NCI-H1092 treated with DMSO at 0.1 percent for 48 hours (cell line): ENCODE measurements at regions not wholly inside any gene's neighbourhood (a gene's known extent, or its start where the extent isn't known, plus 50 kb on each side); places are given as distances from the start of the nearest gene placed in this dataset.

ENCODE experiments used
- DNase-seq: peaks from one replicate; lab custom pipeline; 2025; lab: John Stamatoyannopoulos, UW

DNA sequence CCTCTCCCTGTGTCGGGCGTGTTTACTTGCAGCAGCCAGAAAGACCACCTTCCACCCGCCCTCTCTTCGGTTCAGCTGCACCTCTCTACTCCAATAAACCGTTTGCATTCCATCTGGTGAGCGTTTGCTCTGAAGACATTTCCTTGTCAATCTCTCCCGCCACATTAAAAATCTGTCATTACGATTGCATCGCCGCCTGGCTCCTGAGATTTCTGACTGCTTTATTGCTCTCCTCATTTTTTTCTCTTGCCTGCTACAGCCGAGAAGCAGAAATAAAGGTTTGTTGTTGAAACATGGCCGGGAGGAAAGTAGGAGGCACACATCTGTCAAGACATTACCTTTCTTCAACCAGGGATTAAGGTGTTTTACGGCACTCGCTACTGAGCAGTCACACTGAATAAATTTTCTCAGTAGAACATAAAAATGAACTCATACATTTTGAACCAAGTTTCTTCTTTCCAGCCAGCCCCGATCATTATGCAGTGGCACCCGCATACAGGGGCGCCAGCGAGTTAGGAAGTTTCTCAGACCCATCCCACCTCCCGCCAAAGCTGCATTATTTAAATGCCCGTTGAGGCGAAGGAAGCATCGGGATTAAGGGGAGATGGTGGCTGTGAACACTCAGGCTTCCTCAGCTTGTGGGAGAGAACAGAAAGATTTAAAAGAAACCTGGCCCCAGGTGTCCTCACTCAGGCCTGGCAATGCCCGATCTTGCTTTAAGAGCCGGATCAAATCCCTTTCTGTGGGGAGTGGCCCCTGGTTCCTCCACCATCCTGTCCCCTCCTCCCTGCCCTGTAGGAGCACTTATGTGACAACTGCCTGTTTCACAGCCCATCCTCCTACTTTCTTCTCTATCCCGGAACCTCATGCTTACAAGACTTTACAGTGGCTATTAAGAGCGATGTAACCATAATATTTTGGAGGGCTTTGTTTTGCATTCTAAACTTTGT lies 1108.9 kb downstream of the BCL11B start:
- DNase-seq = no peak

DNA sequence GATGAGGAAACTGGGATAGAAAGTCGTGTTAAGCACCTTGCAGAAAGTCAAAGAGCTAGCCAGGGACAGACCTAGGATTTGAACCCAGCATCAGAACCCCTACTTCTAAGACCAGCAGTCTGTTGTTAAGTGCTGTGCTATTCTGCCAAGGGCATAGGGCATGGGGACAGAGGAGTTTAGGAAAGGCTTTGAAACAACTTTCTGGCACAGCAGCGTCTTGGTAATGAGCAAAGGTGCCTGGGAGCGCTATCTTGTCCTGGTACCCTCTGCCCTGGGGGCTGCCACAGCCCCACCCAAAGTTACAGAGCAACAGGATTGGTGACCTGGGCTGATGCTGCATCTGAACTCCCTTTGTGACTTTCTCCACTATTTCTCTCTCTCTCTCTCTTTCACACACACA lies 1108.1 kb downstream of the BCL11B start:
- DNase-seq = no peak

DNA sequence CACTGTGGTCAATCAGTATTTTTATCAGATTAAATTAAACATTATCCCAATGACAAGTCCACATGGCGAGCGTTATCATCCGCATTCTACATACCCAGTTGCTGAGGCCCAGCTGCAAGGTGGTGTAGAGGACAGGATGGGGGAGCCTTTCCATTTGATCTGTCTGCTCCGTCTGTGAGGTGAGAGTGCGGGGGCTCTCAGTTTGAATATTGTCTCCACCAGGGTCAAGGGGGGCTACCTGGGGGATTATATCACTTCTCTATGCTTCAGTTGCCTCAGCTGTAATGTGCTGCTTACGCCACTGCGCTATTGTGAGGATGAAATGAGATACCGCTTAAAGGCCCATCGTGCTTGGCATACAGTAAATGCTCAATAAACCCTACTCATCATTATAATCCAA lies 1106.0 kb downstream of the BCL11B start:
- no peak for DNase-seq

DNA sequence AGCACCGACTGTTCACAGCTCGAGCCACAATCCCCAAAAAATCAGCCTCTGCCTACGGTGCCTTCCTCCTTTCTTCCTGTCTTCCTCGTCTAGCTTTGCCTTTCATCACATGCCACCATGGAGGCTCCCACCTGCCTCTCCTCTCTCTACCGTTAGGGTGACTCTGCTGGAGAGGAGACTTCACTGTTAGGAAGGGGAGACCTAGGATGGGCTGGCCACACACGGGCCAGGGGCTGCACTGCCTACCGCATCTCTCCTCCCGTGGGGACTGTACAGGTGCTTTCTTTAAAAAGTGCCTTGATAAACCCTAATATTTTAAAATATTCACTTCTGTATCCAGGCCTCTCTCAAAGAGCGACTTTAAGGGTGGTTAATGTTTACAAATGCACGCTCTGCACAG lies 1104.7 kb downstream of the BCL11B start:
- DNase-seq = no peak

- no peak for DNase-seq
These were observed 1104.3 kb downstream of the BCL11B start for GRCh38 chr14:98167705-98168104.

DNA sequence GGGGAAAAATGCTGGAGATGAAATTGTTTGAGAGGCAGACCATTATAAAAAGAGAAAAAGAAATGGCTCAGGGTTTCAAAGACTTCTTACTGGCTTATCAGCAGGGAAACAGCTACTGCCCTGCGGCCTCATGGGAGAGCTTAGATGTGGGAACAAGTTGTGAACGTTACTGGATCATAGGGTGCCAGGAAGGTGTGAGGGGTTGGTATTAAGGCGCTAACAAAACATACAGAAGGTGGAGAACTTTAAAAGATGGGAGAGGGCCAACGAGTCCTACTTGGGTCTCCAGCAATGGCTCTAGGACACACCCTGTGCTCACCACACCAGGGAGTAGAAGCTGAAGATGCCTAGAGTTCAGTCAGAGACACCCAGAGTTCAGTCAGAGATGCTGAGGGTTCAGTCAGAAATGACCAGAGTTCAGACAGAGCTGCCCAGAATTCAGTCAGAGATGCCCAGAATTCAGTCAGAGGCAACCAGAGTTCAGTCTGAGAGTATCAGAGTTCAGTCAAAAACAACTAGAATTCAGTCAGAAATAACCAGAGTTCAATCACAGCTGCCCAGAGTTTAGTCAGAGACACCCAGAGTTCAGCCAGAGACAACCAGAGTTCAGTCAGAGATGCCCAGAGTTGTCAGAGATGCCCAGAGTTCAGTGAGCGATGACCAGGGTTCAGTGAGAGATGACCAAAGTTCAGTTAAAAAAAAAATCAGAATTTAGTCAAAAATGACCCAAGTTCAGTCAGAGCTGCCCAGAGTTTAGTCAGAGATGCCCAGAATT lies 1103.6 kb downstream of the BCL11B start:
- no peak for DNase-seq

DNA sequence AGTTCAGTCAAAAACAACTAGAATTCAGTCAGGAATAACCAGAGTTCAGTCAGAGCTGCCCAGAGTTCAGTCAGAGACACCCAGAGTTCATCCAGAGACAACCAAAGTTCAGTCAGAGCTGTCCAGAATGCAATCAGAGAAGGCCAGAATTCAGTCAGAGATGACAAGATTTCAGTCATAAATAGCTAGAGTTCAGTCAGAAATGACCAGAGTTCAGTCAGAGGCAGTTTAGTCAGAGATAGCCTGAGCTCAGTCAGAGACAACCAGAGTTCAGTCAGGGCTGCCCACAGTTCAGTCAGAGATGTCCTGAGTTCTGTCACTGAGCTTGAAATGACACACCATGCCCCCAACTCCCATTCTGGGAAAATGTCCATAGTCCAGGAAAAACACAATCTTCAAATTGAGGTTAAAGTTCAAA lies 1102.8 kb downstream of the BCL11B start:
- DNase-seq = no peak

GRCh38 chr14:98170575-98170974 lies 1101.4 kb downstream of the BCL11B start:
- DNase-seq = no peak

DNA sequence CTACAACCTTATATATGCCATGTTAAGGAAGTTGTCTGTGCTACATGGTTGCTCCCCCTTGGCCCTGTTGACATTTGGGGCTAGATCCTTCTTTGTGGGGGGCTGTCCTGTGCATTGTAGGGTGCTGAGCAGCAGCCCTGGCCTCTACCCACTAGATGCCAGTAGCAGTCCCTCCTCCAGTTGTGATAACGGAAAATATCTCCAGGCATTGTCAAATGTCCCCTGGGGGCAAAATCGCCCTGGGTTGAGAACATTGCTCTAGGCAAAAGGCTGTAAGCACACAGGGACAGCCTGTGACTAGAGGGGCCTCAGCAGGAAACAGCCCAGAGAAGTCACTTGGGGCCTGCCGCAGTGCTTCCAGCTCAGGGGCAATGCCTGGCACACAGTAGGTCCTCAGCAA lies 1100.3 kb downstream of the BCL11B start:
- no peak for DNase-seq

DNA sequence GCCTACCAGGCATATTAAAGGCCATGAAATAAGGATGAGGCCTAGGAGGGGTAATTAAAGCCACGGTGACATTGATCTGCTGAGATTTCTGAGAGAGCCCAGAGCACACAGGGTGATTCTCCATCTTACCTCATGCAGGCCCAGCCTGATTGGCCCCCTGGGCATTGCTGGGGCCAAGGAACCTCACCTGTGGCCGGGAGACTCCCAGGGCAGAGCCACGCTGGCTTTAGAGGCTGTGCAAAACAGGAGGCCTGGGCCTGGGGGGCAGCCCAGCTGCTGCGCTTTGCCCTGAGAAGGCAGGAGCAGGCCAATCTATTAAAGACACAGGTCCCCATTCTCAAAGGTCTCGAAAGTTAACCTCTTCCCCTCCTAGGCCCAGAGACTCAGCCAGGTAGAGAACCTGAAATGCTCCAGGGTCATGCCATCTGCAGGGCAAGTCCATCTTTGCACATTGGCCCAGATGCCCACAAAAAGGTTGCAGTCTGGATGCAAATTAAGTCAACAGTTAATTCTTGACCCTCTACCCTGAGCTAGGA lies 1099.7 kb downstream of the BCL11B start:
- no peak for DNase-seq

- DNase-seq = no peak
These were observed 1098.7 kb downstream of the BCL11B start for GRCh38 chr14:98173305-98173704.

DNA sequence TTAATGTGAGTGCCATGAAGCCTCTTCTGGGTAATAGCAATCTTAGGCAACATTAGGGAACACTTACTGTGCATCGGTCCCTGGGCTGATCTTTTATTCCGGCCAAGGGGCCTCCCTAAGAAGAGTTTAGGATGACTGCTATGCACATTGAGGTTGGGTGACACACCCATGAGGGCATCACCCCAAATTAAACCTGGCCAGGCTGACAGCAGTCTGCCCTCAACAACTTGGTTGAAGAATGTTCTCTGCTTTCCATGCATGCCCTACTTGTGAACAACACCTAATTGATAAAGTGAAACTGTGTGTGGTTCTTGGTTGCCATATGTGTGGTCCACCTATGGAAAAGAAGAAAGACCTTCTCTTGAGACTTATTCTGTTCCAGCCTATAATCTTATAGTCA lies 1098.0 kb downstream of the BCL11B start:
- no peak for DNase-seq

GRCh38 chr14:98175436-98175835 lies 1096.6 kb downstream of the BCL11B start:
- no peak for DNase-seq

GRCh38 chr14:98175881-98176280 lies 1096.1 kb downstream of the BCL11B start:
- DNase-seq = no peak

DNA sequence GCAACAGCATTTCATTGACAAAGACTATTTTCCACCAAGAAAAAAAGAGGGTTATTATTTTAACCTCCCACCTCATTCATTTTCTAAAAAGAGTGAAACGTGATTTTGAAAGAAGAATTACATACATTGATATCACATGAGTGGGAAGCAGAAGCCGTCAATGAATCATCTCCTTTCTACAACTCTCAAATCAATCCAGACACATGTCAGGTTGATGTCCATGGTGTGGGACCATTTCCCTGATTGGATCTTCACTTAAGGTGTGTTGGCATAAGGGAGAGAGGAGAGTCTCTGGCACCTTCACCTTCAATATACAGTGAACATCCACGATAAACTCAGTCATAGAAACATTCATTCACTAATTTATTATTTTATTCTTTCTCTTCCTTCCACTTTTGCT lies 1095.1 kb downstream of the BCL11B start:
- no peak for DNase-seq

DNA sequence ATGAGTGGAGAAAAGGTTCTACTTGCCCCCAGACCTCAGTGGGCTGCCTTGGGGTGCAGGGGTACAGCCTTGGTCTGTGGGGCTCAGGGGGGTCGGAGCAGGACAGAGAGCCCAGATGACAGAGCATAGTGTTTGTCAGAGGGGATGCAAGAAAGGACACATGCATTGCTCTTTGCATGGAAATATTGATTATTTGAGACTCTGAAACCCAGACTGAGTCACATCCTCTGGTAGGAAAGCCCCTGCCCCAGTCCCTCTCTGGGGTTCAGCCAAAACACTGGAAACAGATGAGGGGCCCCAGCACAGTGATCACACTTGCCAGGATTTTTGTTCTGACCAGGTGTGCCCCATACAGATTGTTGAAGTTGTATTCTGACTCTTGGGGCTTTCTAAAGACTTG lies 1094.4 kb downstream of the BCL11B start:
- no peak for DNase-seq

DNA sequence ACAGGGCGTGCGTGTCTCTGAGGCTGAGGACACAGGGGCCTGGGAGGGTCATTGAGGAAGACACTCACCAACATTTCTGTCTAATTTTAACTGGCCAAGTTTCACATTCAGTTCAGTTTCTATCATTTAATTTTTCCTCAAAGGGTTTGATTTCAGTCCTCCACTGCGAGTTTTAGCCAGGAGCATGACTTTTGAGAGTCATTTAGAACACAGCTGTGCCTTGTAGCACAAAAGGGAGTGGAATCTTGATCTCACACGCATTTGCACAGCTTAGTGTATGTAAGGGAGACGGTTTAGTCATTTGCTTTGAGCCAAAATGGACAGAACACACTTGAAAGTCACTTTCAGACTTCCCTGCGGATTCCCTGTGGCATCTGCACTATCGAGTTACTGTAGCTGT lies 1090.8 kb downstream of the BCL11B start:
- DNase-seq = no peak

- no peak for DNase-seq
These were observed 1090.2 kb downstream of the BCL11B start for GRCh38 chr14:98181768-98182167.

- no peak for DNase-seq
These were observed 1089.5 kb downstream of the BCL11B start for GRCh38 chr14:98182393-98183055.

DNA sequence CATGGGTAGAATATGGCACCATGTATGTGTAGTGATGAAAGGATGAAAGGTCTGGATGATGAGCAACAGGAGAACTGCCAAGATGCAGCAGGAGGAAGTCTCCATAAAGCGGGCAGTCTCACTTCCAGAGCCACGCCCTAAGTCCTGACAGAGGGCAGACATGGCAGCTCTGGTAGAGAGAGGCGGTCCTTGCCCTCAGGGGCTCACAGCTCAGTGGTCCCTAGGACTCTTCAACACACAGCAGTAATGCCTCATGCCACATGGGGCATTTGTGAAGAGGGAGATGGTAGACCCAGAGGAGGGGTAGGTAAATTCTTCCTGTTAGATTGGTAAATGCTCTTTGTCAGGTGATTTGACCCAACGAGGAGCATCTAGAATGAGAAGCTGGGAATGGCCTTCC lies 1088.4 kb downstream of the BCL11B start:
- DNase-seq = no peak

- DNase-seq = no peak
These were observed 1087.5 kb downstream of the BCL11B start for GRCh38 chr14:98184457-98184856.

DNA sequence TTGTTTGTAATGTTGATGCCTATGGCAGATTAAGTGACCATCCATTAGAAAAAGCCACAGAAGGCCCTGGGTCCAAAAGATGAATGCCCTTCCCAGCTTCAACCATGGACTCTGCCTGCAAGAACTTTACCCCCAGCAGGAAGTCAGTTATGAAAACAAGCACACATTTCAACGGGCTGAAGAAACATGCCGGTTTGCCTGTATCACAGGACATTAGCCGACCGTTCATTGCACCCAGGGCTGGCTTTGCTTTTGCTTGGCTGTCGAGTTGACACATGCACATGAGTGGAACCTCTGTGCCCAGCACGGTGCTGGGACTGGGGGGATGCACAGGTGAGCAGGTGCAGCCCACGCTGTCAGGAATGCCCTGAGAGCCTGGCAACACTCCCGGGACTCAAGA lies 1087.0 kb downstream of the BCL11B start:
- no peak for DNase-seq
